Stimulated activated effector memory CD8-positive, alpha-beta T cell treated with anti-CD3 and anti-CD28 coated beads, Interleukin-12 subunit alpha, Interleukin-12 subunit beta, amount 100 ng/mL, for 72 hours (primary cell): ENCODE measurements at regions not wholly inside any gene's neighbourhood (a gene's known extent, or its start where the extent isn't known, plus 50 kb on each side); places are given as distances from the start of the nearest gene placed in this dataset.

Source experiments
- ATAC-seq: fragments of 150-1000 bp; cut with Tn5 transposase; 2 replicates; pipeline ENCODE4 v1.10.0; 2021
- DNase-seq, 2 donors: peaks; one replicate each; pipeline ENCODE4 v3.0.0; 2021 to 2022; ENCODE audit warnings: low spot score in 2 of 2
- H3K27ac Mint-ChIP-seq: one replicate; pipeline ENCODE4 v1.8.0; 2022; ENCODE audit warnings: mild to moderate bottlenecking, mixed read lengths
- H3K36me3 Mint-ChIP-seq: one replicate; pipeline ENCODE4 v1.8.0; 2022; ENCODE audit warnings: mild to moderate bottlenecking, mixed read lengths
- H3K4me1 Mint-ChIP-seq: one replicate; pipeline ENCODE4 v1.8.0; 2022; ENCODE audit warnings: mixed read lengths
- H3K4me3 Mint-ChIP-seq: one replicate; pipeline ENCODE4 v1.8.0; 2022; ENCODE audit warnings: mild to moderate bottlenecking, mixed read lengths
- H3K9me3 Mint-ChIP-seq: one replicate; pipeline ENCODE4 v1.8.0; 2022; ENCODE audit warnings: mixed read lengths

DNA sequence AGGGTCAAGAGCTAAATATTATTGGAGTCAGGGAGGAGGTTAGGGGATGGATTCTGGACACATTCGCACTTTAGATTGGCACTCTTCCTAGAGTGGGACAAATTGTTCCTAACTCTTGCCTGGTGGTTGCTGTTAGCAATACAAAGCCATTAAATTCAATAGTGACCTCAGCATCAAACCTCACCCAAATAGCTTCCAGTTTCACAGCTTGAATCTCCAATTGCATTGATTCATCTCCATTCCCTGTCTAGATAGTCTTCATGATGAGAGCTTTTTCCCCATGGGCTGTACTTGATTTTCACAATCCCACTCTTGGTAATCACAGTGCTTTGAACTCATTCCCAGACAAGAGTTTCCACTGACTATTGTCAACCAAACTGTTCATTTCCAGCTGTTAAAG, 585.9 kb upstream of the SYT4 start:
- no peak overlapping the region for H3K27ac Mint-ChIP-seq
- H3K4me3 Mint-ChIP-seq, result no peak overlapping the region
- peaks cover 5% of the 10 kb centered on the region for H3K9me3 Mint-ChIP-seq
- ATAC-seq, result no peak
- DNase-seq, result no peak
- no peaks in the 10 kb centered on the region for H3K4me1 Mint-ChIP-seq
- no peaks in the 10 kb centered on the region for H3K36me3 Mint-ChIP-seq

DNA sequence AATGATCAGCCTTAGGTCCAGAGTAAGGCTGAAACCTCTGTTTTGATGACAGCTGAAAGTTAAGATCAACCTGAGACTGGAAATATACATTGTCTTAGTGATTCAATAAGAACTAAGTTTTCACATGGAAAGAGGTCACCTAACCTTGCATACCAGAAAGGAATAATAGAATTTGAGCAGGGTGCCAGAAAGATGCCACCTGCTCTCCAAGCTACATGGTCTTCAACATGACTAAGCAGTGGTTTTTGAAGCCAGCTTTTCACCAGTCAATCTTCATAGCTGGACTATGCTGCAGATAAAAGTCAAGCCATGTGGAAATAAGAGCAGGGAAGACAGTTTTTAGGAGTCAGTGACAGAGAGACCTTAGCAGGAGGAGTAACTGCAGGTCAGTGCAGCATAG, 589.4 kb upstream of the SYT4 start:
- H3K27ac Mint-ChIP-seq, result no peak overlapping the region
- no peaks in the 10 kb centered on the region for H3K4me1 Mint-ChIP-seq
- ATAC-seq, result no peak
- H3K9me3 Mint-ChIP-seq, result peaks cover 10% of the 10 kb centered on the region
- no peaks in the 10 kb centered on the region for H3K36me3 Mint-ChIP-seq
- DNase-seq, result no peak
- no peak overlapping the region for H3K4me3 Mint-ChIP-seq

DNA sequence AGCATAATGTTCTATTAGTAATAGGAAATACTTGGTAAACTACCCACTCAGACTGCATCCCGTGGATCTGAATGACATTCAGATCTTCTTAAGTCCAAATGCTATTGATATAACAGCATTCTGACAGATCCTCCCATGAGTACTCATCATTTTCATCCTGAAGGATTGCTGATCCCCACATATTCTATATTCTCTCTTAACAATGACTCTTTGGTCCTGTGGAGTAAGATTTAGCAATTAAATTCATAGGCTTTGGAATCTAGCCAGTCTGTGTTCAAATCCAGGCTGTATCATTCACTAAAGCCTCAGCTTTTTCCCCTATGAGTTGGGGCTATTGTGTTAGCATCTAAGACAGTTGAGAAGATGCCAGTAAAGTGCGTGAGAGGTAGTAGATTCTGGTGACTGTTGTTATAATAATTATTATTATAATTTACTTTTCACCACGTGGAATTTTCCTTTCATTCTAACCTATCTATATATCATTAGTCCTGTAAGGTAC, 591.3 kb upstream of the SYT4 start:
- Mint-ChIP-seq H3K4me1 (no peaks in the 10 kb centered on the region), H3K9me3 (peaks cover 10% of the 10 kb centered on the region), H3K27ac (no peak overlapping the region), H3K36me3 (no peaks in the 10 kb centered on the region), H3K4me3 (no peak overlapping the region)
- no peak for DNase-seq
- no peak for ATAC-seq

DNA sequence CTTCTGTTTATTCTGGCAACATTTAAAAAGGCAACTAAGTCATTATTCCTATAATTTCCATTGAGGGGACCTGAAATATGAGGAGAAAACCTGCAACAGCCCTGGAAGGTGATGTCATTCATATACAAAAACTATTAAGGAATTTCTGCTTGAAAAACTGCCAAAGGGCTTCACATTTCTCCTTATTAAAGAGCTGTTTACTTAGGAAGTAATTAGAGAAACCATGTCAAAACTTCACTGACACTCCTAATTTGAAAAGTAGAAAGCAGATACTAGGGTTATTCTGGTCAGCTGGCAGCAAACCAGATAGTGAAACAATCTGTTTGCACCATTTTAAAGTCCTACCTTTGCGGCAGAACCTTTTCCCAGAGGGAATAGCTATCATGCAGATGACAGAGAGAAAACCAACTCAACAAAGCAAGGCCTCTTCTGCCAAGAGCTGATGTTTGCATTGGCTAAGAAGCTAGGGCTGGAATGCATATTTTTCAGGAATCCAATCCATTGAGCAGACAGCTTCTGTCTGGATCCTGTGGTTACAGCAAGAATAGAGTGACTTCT, 592.2 kb upstream of the SYT4 start:
- DNase-seq (no peak), ATAC-seq (no peak)
- Mint-ChIP-seq H3K4me3 (no peak overlapping the region), H3K36me3 (no peaks in the 10 kb centered on the region), H3K4me1 (no peaks in the 10 kb centered on the region), H3K9me3 (peaks cover 10% of the 10 kb centered on the region), H3K27ac (no peak overlapping the region)

- Mint-ChIP-seq H3K36me3 (no peaks in the 10 kb centered on the region), H3K9me3 (peaks cover 5% of the 10 kb centered on the region), H3K4me1 (no peaks in the 10 kb centered on the region), H3K4me3 (no peak overlapping the region), H3K27ac (no peak overlapping the region)
- ATAC-seq (no peak), DNase-seq (no peak)
These were observed 593.3 kb upstream of the SYT4 start for GRCh38 chr18:43870626-43871025.

GRCh38 chr18:43875511-43875910, 598.2 kb upstream of the SYT4 start:
- H3K4me3 Mint-ChIP-seq, result no peak overlapping the region

DNA sequence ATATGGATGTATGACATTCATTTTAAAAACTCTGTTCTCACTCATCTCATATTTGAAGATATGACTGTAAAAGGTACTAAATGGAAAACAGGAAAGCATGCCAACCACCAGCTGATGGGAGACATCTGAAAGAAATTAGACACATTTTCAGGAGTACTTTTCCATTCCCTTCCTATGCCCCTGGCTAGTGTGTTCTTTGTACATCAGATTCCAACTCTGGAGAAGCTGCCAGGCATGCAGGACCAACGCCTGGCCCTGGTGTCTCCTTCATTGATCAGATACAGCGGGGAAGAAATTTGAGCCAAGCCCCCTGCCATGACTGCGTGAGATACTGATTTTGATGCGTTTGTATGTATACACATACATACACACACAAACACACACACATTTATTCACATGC, 599.0 kb upstream of the SYT4 start:
- no peak for ATAC-seq
- Mint-ChIP-seq H3K9me3 (peaks cover 16% of the 10 kb centered on the region), H3K27ac (no peak overlapping the region), H3K4me1 (no peaks in the 10 kb centered on the region), H3K36me3 (no peaks in the 10 kb centered on the region), H3K4me3 (no peak overlapping the region)
- no peak for DNase-seq

More at GRCh38 chr18:43875511-43875910, 598.2 kb upstream of the SYT4 start:
- H3K4me1 Mint-ChIP-seq, result no peaks in the 10 kb centered on the region
- H3K27ac Mint-ChIP-seq, result no peak overlapping the region
- no peak for ATAC-seq
- no peaks in the 10 kb centered on the region for H3K36me3 Mint-ChIP-seq
- DNase-seq, result no peak
- H3K9me3 Mint-ChIP-seq, result peaks cover 11% of the 10 kb centered on the region

GRCh38 chr18:43876748-43877147, 599.5 kb upstream of the SYT4 start:
- Mint-ChIP-seq H3K9me3 (peaks cover 17% of the 10 kb centered on the region), H3K4me3 (no peak overlapping the region)
- no peak for ATAC-seq

GRCh38 chr18:43877616-43878321, 600.5 kb upstream of the SYT4 start:
- Mint-ChIP-seq H3K9me3 (peaks cover 17% of the 10 kb centered on the region), H3K4me3 (no peak overlapping the region), H3K36me3 (no peaks in the 10 kb centered on the region), H3K27ac (no peak overlapping the region), H3K4me1 (no peaks in the 10 kb centered on the region)
- no peak for DNase-seq
- ATAC-seq, result no peak

More at GRCh38 chr18:43876748-43877147, 599.5 kb upstream of the SYT4 start:
- Mint-ChIP-seq H3K4me1 (no peaks in the 10 kb centered on the region), H3K36me3 (no peaks in the 10 kb centered on the region), H3K27ac (no peak overlapping the region)
- DNase-seq, result no peak

DNA sequence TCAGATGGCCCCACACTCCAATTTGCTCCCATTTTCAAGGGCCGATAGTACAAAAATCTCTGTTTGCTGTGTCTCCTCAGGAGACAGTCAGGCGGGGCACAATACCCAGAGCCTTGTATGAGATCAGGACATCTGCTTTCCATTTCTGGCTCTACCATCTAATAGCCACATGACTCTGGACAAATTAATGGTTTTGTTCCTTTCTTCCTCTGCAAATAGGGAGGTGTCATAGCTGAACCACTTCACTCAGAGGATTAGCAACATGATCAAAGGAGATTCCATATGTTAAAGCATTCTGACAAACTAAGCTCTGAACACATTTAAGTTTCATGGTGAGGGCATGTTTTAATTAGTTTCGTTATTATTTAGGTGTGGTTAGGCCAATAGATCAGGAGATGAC, 602.1 kb upstream of the SYT4 start:
- no peak for DNase-seq
- no peak overlapping the region for H3K4me3 Mint-ChIP-seq
- H3K27ac Mint-ChIP-seq, result no peak overlapping the region
- no peaks in the 10 kb centered on the region for H3K4me1 Mint-ChIP-seq
- peaks cover 17% of the 10 kb centered on the region for H3K9me3 Mint-ChIP-seq
- no peaks in the 10 kb centered on the region for H3K36me3 Mint-ChIP-seq
- no peak for ATAC-seq

DNA sequence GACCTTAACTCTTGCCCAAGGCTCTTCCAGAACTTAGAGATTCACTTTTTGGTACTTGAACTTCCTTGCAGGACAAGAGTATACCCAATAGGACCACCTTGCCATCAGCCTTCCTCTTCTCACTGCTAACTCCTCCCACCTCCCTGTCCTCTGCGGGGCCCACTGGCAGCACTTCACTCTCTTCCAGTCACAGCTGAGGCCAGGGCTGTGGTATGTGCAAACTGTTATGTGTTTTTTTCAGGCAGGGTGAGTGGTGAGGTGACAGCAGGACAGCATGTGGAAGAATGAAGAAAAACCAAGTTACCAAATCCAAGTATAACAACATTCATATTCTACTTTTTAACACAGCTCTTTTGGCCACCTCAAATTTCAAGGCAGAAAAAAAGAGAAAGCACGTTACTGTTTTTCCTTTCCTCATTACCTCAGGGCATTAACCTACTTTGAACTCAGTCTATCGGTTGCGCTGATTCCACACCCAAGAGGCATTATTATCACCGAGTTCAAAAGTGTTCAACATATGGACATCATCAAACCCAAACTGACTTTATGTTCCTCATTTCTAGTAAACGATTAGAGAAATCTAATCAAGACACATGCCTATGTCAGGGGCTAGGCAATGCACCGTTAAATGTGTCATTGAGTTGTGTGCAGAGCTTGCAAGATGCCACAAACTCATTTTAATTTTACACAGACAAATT, 605.2 kb upstream of the SYT4 start:
- no peak overlapping the region for H3K4me3 Mint-ChIP-seq
- ATAC-seq (no peak), DNase-seq (no peak)
- no peaks in the 10 kb centered on the region for H3K4me1 Mint-ChIP-seq
- H3K27ac Mint-ChIP-seq, result no peak overlapping the region
- H3K36me3 Mint-ChIP-seq, result no peaks in the 10 kb centered on the region
- H3K9me3 Mint-ChIP-seq, result peaks cover 23% of the 10 kb centered on the region

DNA sequence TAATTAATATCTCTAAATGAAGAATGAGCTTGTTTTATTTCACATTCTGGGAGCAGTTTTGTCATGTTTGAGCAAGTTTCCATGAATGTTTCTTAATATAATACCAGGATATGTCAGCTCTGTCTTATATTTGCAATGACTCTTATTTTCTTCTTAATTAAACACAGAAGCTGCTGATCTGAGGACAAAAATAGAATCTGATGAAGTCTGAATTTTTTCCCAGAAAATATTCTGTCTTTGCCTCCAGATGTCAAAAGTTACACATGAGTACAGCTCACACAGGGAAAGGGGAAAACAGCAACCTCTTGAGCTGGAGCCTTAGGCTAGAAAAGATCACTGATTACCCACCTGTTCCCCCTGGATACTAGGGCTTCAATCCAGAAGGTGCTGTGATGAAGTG, 606.6 kb upstream of the SYT4 start:
- ATAC-seq (no peak), DNase-seq (no peak)
- H3K4me1 Mint-ChIP-seq, result no peaks in the 10 kb centered on the region
- no peak overlapping the region for H3K27ac Mint-ChIP-seq
- peaks cover 18% of the 10 kb centered on the region for H3K9me3 Mint-ChIP-seq
- H3K4me3 Mint-ChIP-seq, result no peak overlapping the region
- no peaks in the 10 kb centered on the region for H3K36me3 Mint-ChIP-seq

GRCh38 chr18:43886341-43886740, 609.1 kb upstream of the SYT4 start:
- Mint-ChIP-seq H3K4me1 (no peaks in the 10 kb centered on the region), H3K36me3 (no peaks in the 10 kb centered on the region)
- no peak for ATAC-seq

GRCh38 chr18:43887491-43887890, 610.2 kb upstream of the SYT4 start:
- no peak for ATAC-seq
- H3K4me1 Mint-ChIP-seq, result no peaks in the 10 kb centered on the region
- no peak for DNase-seq
- H3K9me3 Mint-ChIP-seq, result peaks cover 6% of the 10 kb centered on the region
- H3K27ac Mint-ChIP-seq, result no peak overlapping the region
- no peak overlapping the region for H3K4me3 Mint-ChIP-seq
- no peaks in the 10 kb centered on the region for H3K36me3 Mint-ChIP-seq

More at GRCh38 chr18:43886341-43886740, 609.1 kb upstream of the SYT4 start:
- H3K9me3 Mint-ChIP-seq, result peaks cover 7% of the 10 kb centered on the region
- no peak overlapping the region for H3K4me3 Mint-ChIP-seq
- no peak overlapping the region for H3K27ac Mint-ChIP-seq
- DNase-seq, result no peak

GRCh38 chr18:43888598-43888997, 611.3 kb upstream of the SYT4 start:
- no peak overlapping the region for H3K27ac Mint-ChIP-seq
- no peak for ATAC-seq
- H3K9me3 Mint-ChIP-seq, result peaks cover 6% of the 10 kb centered on the region
- no peaks in the 10 kb centered on the region for H3K4me1 Mint-ChIP-seq
- no peaks in the 10 kb centered on the region for H3K36me3 Mint-ChIP-seq
- no peak overlapping the region for H3K4me3 Mint-ChIP-seq
- no peak for DNase-seq
